Suprapubic skin (tissue), 4 donors: ENCODE measurements at regions not wholly inside any gene's neighbourhood (a gene's known extent, or its start where the extent isn't known, plus 50 kb on each side); places are given as distances from the start of the nearest gene placed in this dataset.

ENCODE experiments used
- CTCF ChIP-seq, 2 donors: fragments of 200-600 bp in 1 of 2; fragments of 450-650 bp in 1 of 2; sonication (generic) in 1 of 2; IDR thresholded peaks; one replicate each; pipeline ENCODE4 v1.5.1; 2016 to 2019; ENCODE audit warnings: antibody characterized with exemption in 2 of 2, mild to moderate bottlenecking in 1 of 2, moderate library complexity in 1 of 2
- EP300 ChIP-seq: sonication (generic); formaldehyde crosslinking; IDR thresholded peaks from one replicate; pipeline ENCODE4 v1.6.1; 2017; ENCODE audit warnings: antibody characterized with exemption
- POLR2A ChIP-seq, 2 donors: fragments of 450-650 bp; IDR thresholded peaks; one replicate each; pipeline ENCODE4 v1.6.1; 2017; ENCODE audit warnings: antibody characterized with exemption in 2 of 2, mild to moderate bottlenecking in 2 of 2, moderate library complexity in 2 of 2
- POLR2AphosphoS5 ChIP-seq, 3 donors: sonication (generic); formaldehyde crosslinking; IDR thresholded peaks; one replicate each; pipeline ENCODE4 v1.6.1; 2017; ENCODE audit warnings: antibody characterized with exemption in 3 of 3

- TF ChIP-seq CTCF (IDR thresholded peaks at IDR 0.05), result no peak
- TF ChIP-seq POLR2A (IDR thresholded peaks at IDR 0.05), result no peak
- TF ChIP-seq EP300, result no peak
- TF ChIP-seq POLR2AphosphoS5 (IDR thresholded peaks at IDR 0.05), result no peak
These were observed 51.4 kb upstream of the IER3 start for GRCh38 chr6:30795549-30796293.
